ENCODE measurements at regions not wholly inside any gene's neighbourhood (a gene's known extent, or its start where the extent isn't known, plus 50 kb on each side); places are given as distances from the start of the nearest gene placed in this dataset.

- no peaks in the 10 kb centered on the region for H3K36me3 ChIP-seq
- DNase-seq = no peak
- no peaks in the 10 kb centered on the region for H3K4me1 ChIP-seq
- H3K27me3 ChIP-seq = no peaks in the 10 kb centered on the region
- intact Hi-C loops (cut with DNase I; ENCODE audit: low total_unique reads) = no loop called here
- no peak overlapping the region for H3K27ac ChIP-seq
- no peak for TF ChIP-seq CTCF (IDR thresholded peaks at IDR 0.05)
- no peaks in the 10 kb centered on the region for H3K9me3 ChIP-seq
- H3K4me3 ChIP-seq = no peak overlapping the region
These were observed 1036.1 kb downstream of the AGBL1 start for GRCh38 chr15:87115795-87116194.

GRCh38 chr15:87099916-87100315 lies 1020.2 kb downstream of the AGBL1 start:
- TF ChIP-seq CTCF (IDR thresholded peaks at IDR 0.05) = no peak
- no peak for DNase-seq
- H3K4me1 ChIP-seq = no peaks in the 10 kb centered on the region
- intact Hi-C loops (cut with DNase I; ENCODE audit: low total_unique reads) = no loop called here
- no peaks in the 10 kb centered on the region for H3K36me3 ChIP-seq
- H3K9me3 ChIP-seq = peaks cover 2 to 12% (median 8%) of the 10 kb centered on the region in 3 donors
- no peaks in the 10 kb centered on the region for H3K27me3 ChIP-seq
- H3K27ac ChIP-seq = no peak overlapping the region
- H3K4me3 ChIP-seq = no peak overlapping the region

- DNase-seq = no peak
- H3K4me1 ChIP-seq = no peaks in the 10 kb centered on the region
- intact Hi-C loops (cut with DNase I; ENCODE audit: low total_unique reads) = no loop called here
- H3K27me3 ChIP-seq = no peaks in the 10 kb centered on the region
- H3K9me3 ChIP-seq = no peaks in the 10 kb centered on the region
- H3K36me3 ChIP-seq = no peaks in the 10 kb centered on the region
- no peak overlapping the region for H3K4me3 ChIP-seq
- TF ChIP-seq CTCF (IDR thresholded peaks at IDR 0.05) = no peak
- H3K27ac ChIP-seq = no peak overlapping the region
These were observed 1009.9 kb downstream of the AGBL1 start for GRCh38 chr15:87089551-87089950.

GRCh38 chr15:87083201-87083600 lies 1003.5 kb downstream of the AGBL1 start:
- intact Hi-C loops (cut with DNase I; ENCODE audit: low total_unique reads) = no loop called here
- Histone ChIP-seq H3K36me3 (no peaks in the 10 kb centered on the region), H3K4me1 (no peaks in the 10 kb centered on the region), H3K27me3 (no peaks in the 10 kb centered on the region), H3K9me3 (no peaks in the 10 kb centered on the region), H3K4me3 (no peak overlapping the region), H3K27ac (no peak overlapping the region)
- no peak for TF ChIP-seq CTCF (IDR thresholded peaks at IDR 0.05)
- no peak for DNase-seq

GRCh38 chr15:87082581-87082980 lies 1002.9 kb downstream of the AGBL1 start:
- Histone ChIP-seq H3K27ac (no peak overlapping the region), H3K36me3 (no peaks in the 10 kb centered on the region), H3K4me3 (no peak overlapping the region), H3K27me3 (no peaks in the 10 kb centered on the region), H3K9me3 (no peaks in the 10 kb centered on the region), H3K4me1 (no peaks in the 10 kb centered on the region)
- no peak for TF ChIP-seq CTCF (IDR thresholded peaks at IDR 0.05)
- DNase-seq = no peak
- intact Hi-C loops (cut with DNase I; ENCODE audit: low total_unique reads) = no loop called here

- H3K27me3 ChIP-seq = no peaks in the 10 kb centered on the region
- no peak overlapping the region for H3K4me3 ChIP-seq
- intact Hi-C loops (cut with DNase I; ENCODE audit: low total_unique reads) = no loop called here
- no peaks in the 10 kb centered on the region for H3K4me1 ChIP-seq
- H3K36me3 ChIP-seq = no peaks in the 10 kb centered on the region
- H3K27ac ChIP-seq = no peak overlapping the region
- no peaks in the 10 kb centered on the region for H3K9me3 ChIP-seq
- DNase-seq = no peak
- TF ChIP-seq CTCF (IDR thresholded peaks at IDR 0.05) = no peak
These were observed 1000.9 kb downstream of the AGBL1 start for GRCh38 chr15:87080547-87080946.

Data from tibial artery (tissue), 4 donors.